ENCODE measurements at regions not wholly inside any gene's neighbourhood (a gene's known extent, or its start where the extent isn't known, plus 50 kb on each side); places are given as distances from the start of the nearest gene placed in this dataset.

DNA sequence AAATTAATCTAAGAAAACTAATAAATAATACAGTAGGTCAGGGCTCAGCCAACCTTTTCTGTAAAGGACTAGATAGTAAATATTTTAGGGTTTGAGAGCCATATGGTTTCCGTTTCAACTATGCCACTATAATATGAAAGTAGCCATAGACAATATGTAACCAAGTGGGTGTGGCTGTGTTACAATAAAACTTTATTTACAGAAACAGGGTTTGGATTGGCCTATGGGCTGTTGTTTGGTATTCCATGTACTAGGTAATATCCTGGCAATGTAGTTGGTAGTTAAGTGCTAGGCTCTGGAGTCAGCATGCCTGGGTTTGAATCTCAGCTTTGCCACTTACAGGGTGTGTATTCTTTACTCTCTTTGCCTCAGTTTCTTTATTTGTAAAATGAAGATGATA, 156.5 kb upstream of the RPH3A start:
- no peaks in the 10 kb centered on the region for H3K36me3 ChIP-seq (ENCODE audit: insufficient read depth, low read length)
- H3K9me2 ChIP-seq (replicated peaks; ENCODE audit: low read depth, low read length) = no peaks in the 10 kb centered on the region
- H3F3A ChIP-seq (ENCODE audit: low read depth) = no peaks in the 10 kb centered on the region
- H3K4me1 ChIP-seq (ENCODE audit: insufficient read depth, low read length, poor library complexity, severe bottlenecking) = no peaks in the 10 kb centered on the region
- TF ChIP-seq CTCF (conservative IDR thresholded peaks at IDR 0.05; ENCODE audit: low read length) (no peak), EZH2phosphoT487 (IDR thresholded peaks at IDR 0.05; ENCODE audit: borderline replicate concordance) (no peak)
- no peak overlapping the region for H3K4me2 ChIP-seq (ENCODE audit: low read depth, low read length, poor library complexity, severe bottlenecking)
- H3K9ac ChIP-seq (ENCODE audit: low read depth, low read length, poor library complexity, severe bottlenecking) = no peak overlapping the region
- H4K20me1 ChIP-seq (ENCODE audit: insufficient read depth, low read length, poor library complexity, severe bottlenecking) = no peaks in the 10 kb centered on the region
- H3K27me3 ChIP-seq (ENCODE audit: insufficient read depth, low read length, poor library complexity, severe bottlenecking) = no peaks in the 10 kb centered on the region
- H3K79me2 ChIP-seq (ENCODE audit: insufficient read depth, low read length) = no peaks in the 10 kb centered on the region
- no peak overlapping the region for H2AFZ ChIP-seq (ENCODE audit: low read length)
- no peaks in the 10 kb centered on the region for H3K9me3 ChIP-seq (ENCODE audit: insufficient read depth, low read depth, low read length)
- H3K4me3 ChIP-seq (ENCODE audit: low read length, poor library complexity, severe bottlenecking) = no peak overlapping the region

DNA sequence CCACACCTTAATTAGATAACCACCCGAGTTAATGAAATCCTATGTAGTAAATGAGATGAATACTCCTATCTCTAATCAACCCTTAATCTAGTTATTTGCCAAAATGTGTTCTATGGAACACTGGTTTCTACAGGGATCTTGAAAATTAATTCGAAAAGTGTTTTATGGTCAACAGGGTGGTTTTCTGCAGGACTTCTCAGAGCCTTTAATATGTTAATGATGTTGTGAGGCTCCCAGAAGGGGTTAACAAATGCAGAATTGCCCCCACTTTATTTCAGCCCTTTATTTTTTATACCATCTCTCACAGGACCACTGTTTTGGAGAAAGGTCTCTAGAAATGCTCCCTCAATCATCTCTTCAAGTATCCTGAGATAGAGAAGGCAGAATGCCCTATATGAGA, 153.1 kb upstream of the RPH3A start:
- H3F3A ChIP-seq (ENCODE audit: low read depth) = no peaks in the 10 kb centered on the region
- no peak overlapping the region for H3K9ac ChIP-seq (ENCODE audit: low read depth, low read length, poor library complexity, severe bottlenecking)
- H3K4me3 ChIP-seq (ENCODE audit: low read length, poor library complexity, severe bottlenecking) = no peak overlapping the region
- H4K20me1 ChIP-seq (ENCODE audit: insufficient read depth, low read length, poor library complexity, severe bottlenecking) = no peaks in the 10 kb centered on the region
- TF ChIP-seq CTCF (conservative IDR thresholded peaks at IDR 0.05; ENCODE audit: low read length) = no peak
- no peak for TF ChIP-seq EZH2phosphoT487 (IDR thresholded peaks at IDR 0.05; ENCODE audit: borderline replicate concordance)
- no peaks in the 10 kb centered on the region for H3K79me2 ChIP-seq (ENCODE audit: insufficient read depth, low read length)
- no peak overlapping the region for H2AFZ ChIP-seq (ENCODE audit: low read length)
- H3K4me1 ChIP-seq (ENCODE audit: insufficient read depth, low read length, poor library complexity, severe bottlenecking) = no peaks in the 10 kb centered on the region
- H3K9me2 ChIP-seq (replicated peaks; ENCODE audit: low read depth, low read length) = no peaks in the 10 kb centered on the region
- no peaks in the 10 kb centered on the region for H3K9me3 ChIP-seq (ENCODE audit: insufficient read depth, low read depth, low read length)
- H3K36me3 ChIP-seq (ENCODE audit: insufficient read depth, low read length) = no peaks in the 10 kb centered on the region
- H3K4me2 ChIP-seq (ENCODE audit: low read depth, low read length, poor library complexity, severe bottlenecking) = no peak overlapping the region
- no peaks in the 10 kb centered on the region for H3K27me3 ChIP-seq (ENCODE audit: insufficient read depth, low read length, poor library complexity, severe bottlenecking)

GRCh38 chr12:112645586-112645985, 146.0 kb upstream of the RPH3A start:
- H3K27me3 ChIP-seq (ENCODE audit: insufficient read depth, low read length, poor library complexity, severe bottlenecking) = no peaks in the 10 kb centered on the region
- TF ChIP-seq EZH2phosphoT487 (IDR thresholded peaks at IDR 0.05; ENCODE audit: borderline replicate concordance) (no peak), CTCF (conservative IDR thresholded peaks at IDR 0.05; ENCODE audit: low read length) (no peak)

More at GRCh38 chr12:112645586-112645985, 146.0 kb upstream of the RPH3A start:
- H3K4me1 ChIP-seq (ENCODE audit: insufficient read depth, low read length, poor library complexity, severe bottlenecking) = no peaks in the 10 kb centered on the region
- no peaks in the 10 kb centered on the region for H3K9me2 ChIP-seq (replicated peaks; ENCODE audit: low read depth, low read length)
- H3F3A ChIP-seq (ENCODE audit: low read depth) = no peaks in the 10 kb centered on the region
- H3K9ac ChIP-seq (ENCODE audit: low read depth, low read length, poor library complexity, severe bottlenecking) = no peak overlapping the region
- H2AFZ ChIP-seq (ENCODE audit: low read length) = no peak overlapping the region
- H3K9me3 ChIP-seq (ENCODE audit: insufficient read depth, low read depth, low read length) = no peaks in the 10 kb centered on the region
- H3K36me3 ChIP-seq (ENCODE audit: insufficient read depth, low read length) = no peaks in the 10 kb centered on the region
- no peaks in the 10 kb centered on the region for H3K79me2 ChIP-seq (ENCODE audit: insufficient read depth, low read length)
- no peaks in the 10 kb centered on the region for H4K20me1 ChIP-seq (ENCODE audit: insufficient read depth, low read length, poor library complexity, severe bottlenecking)
- no peak overlapping the region for H3K4me3 ChIP-seq (ENCODE audit: low read length, poor library complexity, severe bottlenecking)
- no peak overlapping the region for H3K4me2 ChIP-seq (ENCODE audit: low read depth, low read length, poor library complexity, severe bottlenecking)
